GM12874 (cell line): ENCODE measurements at regions not wholly inside any gene's neighbourhood (a gene's known extent, or its start where the extent isn't known, plus 50 kb on each side); places are given as distances from the start of the nearest gene placed in this dataset.

Experiments used
- TF ChIP-seq, protein P1 (sequence below): IDR thresholded peaks from 2 replicates; pipeline ENCODE4 v1.5.1; 2011; ENCODE audit warnings: low read depth, mild to moderate bottlenecking, control low read depth, low read length, moderate library complexity; ENCODE audit not compliant: insufficient read depth

DNA sequence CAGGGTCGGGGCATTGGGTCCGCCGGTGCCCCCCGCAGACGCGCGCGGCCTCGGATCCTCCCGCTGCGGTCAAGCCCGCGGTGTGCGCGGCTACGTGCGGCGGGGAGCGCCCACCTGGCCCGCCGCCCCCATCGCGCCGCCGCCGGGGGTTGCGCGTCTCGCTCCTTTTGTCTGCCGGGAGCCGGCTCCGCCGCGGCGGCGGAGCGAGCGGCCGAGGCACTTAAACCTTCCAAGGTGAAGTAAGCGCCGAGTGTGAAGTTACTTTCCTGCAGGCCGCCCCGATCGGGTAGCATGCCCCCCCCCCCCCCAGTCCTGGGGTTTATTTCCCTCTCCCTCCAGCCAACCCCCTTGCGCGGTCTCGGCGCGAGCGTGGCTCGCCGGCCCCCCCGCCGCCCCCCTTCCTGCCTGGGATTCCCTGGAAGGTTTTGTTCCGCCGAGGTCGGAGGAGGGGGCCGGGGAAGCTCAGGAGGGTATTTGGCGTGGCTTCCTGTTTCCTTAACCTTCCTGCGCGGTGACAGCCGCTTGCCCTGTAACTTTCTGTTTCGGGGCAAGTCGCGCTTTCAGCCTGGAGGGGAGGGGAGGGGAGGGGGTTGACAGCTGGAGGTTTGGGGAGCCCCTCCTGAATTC is 56.6 kb upstream of the GSE1 start:
- TF ChIP-seq, protein P1, sequence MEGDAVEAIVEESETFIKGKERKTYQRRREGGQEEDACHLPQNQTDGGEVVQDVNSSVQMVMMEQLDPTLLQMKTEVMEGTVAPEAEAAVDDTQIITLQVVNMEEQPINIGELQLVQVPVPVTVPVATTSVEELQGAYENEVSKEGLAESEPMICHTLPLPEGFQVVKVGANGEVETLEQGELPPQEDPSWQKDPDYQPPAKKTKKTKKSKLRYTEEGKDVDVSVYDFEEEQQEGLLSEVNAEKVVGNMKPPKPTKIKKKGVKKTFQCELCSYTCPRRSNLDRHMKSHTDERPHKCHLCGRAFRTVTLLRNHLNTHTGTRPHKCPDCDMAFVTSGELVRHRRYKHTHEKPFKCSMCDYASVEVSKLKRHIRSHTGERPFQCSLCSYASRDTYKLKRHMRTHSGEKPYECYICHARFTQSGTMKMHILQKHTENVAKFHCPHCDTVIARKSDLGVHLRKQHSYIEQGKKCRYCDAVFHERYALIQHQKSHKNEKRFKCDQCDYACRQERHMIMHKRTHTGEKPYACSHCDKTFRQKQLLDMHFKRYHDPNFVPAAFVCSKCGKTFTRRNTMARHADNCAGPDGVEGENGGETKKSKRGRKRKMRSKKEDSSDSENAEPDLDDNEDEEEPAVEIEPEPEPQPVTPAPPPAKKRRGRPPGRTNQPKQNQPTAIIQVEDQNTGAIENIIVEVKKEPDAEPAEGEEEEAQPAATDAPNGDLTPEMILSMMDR: no peak

- TF ChIP-seq, protein P1: no peak
These were observed 55.8 kb upstream of the GSE1 start for GRCh38 chr16:85557083-85557970.

DNA sequence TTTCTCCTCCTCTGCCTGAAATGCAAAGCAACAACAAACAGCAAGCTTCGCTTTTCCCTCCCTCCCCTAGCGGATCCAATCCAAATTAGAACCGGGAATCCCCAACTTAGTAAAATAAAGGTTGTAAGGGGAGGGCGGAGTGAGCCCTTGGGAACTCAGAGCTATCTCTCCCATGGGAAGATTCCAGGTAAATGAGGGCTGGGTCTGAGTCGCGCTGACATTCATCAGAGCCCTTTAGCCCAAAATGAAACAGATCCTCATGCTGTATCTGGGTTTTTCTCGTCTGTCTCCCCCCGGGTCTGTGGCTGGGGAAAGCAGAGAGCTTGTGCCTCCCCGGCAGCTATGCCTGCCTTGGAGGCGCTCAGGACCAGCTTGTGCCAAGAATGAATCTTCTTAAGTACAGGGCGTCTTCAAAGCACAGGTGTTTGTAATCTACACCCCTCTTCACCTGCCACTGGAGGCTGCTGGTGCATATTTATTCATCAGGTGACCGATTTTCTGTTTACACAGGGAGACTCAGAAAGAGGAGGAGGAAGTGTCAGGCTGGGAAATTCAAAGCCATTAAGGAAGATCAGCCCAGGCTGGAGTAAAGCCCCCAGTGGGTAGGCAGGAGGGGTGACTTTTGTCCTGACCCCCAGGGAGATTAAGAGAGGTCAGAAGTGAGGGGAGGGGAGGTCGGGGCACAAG is 55.0 kb upstream of the GSE1 start:
- TF ChIP-seq, protein P1: no peak

GRCh38 chr16:85560932-85561247 is 52.2 kb upstream of the GSE1 start:
- TF ChIP-seq, protein P1: no peak

DNA sequence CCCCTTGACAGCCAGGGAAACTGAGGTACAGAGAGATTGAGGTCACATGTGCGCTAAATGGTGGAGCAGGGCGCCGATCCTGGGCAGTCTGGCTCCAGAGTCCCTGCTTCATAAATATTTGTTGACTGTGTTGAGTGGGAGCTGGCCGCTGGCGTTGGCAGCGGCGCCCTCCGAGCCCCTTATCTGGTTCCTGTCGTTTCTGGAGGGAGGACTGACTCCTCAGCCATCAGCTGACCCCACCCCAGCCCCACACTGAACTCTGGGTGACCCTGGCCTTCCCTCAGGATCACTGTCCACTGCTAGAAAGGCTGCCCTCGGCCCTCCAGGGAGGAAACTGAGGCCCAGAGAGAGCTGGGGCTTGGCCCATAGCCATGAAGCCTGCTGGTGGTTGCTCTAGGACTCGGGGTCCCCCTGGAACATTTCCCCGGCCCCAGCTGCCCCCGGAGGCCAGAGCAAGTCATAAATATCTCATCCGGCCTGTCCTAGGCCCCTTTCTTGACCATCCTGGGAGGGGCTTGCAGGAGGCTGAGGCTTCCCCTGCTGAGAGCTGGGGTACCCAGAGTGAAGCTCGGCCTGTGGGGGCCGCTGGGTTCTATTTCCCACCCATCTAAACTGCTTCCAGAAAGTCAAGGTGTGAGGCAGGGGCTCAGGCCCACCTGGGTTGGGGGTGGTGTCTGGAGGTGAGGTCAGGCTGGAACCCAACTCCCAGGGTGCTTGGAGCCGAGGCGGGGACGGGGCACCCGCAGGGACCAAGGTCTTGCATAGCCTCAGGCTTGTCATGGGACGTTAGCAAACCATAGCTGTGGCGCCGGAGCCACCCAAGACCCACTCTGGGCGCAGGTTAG is 51.7 kb upstream of the GSE1 start:
- TF ChIP-seq, protein P1: no peak

GRCh38 chr16:85562093-85562786 is 50.9 kb upstream of the GSE1 start:
- TF ChIP-seq, protein P1: no peak
